K562 (cell line): ENCODE measurements at regions not wholly inside any gene's neighbourhood (a gene's known extent, or its start where the extent isn't known, plus 50 kb on each side); places are given as distances from the start of the nearest gene placed in this dataset.

Source experiments
- ATAC-seq: fragments of 200-7000 bp; cut with Tn5 transposase; 3 replicates; pipeline ENCODE4 v1.9.1; 2020; ENCODE audit warnings: moderate library complexity
- BruUV-seq: library from RNA; stranded (reverse); fragments of 400-500 nt; replicated peaks from 2 replicates; lab custom pipeline; 2021; lab: Mats Ljungman, UMichigan
- CTCF ChIA-PET: fragments of 300-600 bp; formaldehyde crosslinking; extraction: SDS; loops from one replicate; lab custom pipeline; 2021; ENCODE audit warnings: low intra/inter-chr PET ratio; lab: Yijun Ruan, JAX
- POLR2A ChIA-PET: fragments of 300-600, 350-650 bp; sonication (Branson Sonifier 250); formaldehyde crosslinking; extraction: SDS; loops from one replicate; lab custom pipeline; 2021; ENCODE audit warnings: antibody characterized with exemption, inconsistent platforms; lab: Yijun Ruan, JAX
- DNase-seq, 4 experiments: peaks; one replicate each; pipeline versions ENCODE4 v3.0.0 to v3.0.0-alpha.2; 2011 to 2018; ENCODE audit warnings: low spot score in 3 of 4, mixed read lengths in 3 of 4; ENCODE audit errors: extremely low read depth in 1 of 4
- FAIRE-seq: peaks from 2 replicates; lab custom pipeline; 2011; peaks lifted over from hg19 to GRCh38; lab: Jason Lieb, UNC
- H2AFZ ChIP-seq: 2 replicates; pipeline ENCODE4 v1.6.0; 2011; ENCODE audit warnings: low read depth, low read length, control low read depth, inconsistent platforms
- H3K27ac ChIP-seq: fragments of 200-600 bp; 3 replicates; pipeline ENCODE4 v1.8.0; 2011; ENCODE audit warnings: low read depth, mild to moderate bottlenecking, control low read depth, inconsistent platforms, low read length, moderate library complexity, mixed read lengths; ENCODE audit errors: extremely low read depth
- H3K27me3 ChIP-seq, 2 experiments: fragments of 300-600 bp in 1 of 2; 2 replicates in 1 of 2; 3 replicates in 1 of 2; pipeline versions ENCODE4 v1.6.0 to v1.8.0; 2011; ENCODE audit warnings: inconsistent platforms in 2 of 2, low read length in 2 of 2, mild to moderate bottlenecking in 1 of 2, mixed read lengths in 1 of 2, moderate library complexity in 1 of 2; ENCODE audit not compliant: control insufficient read depth in 2 of 2, insufficient read depth in 2 of 2
- H3K36me3 ChIP-seq: fragments of 300-600 bp; 3 replicates; pipeline ENCODE4 v1.8.0; 2011; ENCODE audit warnings: mild to moderate bottlenecking, low read length, inconsistent platforms; ENCODE audit not compliant: control insufficient read depth, insufficient read depth
- H3K4me1 ChIP-seq, 2 experiments: fragments of 200-600 bp in 1 of 2; replicated peaks in 1 of 2; 2 replicates in 1 of 2; 3 replicates in 1 of 2; pipeline versions ENCODE4 v1.5.1 to v1.8.0; 2011; ENCODE audit warnings: inconsistent platforms in 2 of 2, low read length in 2 of 2, mild to moderate bottlenecking in 1 of 2, mixed read lengths in 1 of 2, moderate library complexity in 1 of 2; ENCODE audit not compliant: control insufficient read depth in 2 of 2, insufficient read depth in 2 of 2
- H3K4me2 ChIP-seq: 2 replicates; pipeline ENCODE4 v1.6.1; 2011; ENCODE audit warnings: low read length, control low read depth, inconsistent platforms, mixed read lengths; ENCODE audit not compliant: insufficient read depth
- H3K4me3 ChIP-seq: fragments of 200-600 bp; sonication (generic), shearing (Covaris generic); 2 replicates; pipeline ENCODE4 v1.5.1; 2016; ENCODE audit warnings: control low read depth, inconsistent platforms
- H3K79me2 ChIP-seq: fragments of 200-600 bp; 3 replicates; pipeline ENCODE4 v1.8.0; 2011; ENCODE audit warnings: low read length, inconsistent platforms; ENCODE audit not compliant: control insufficient read depth, insufficient read depth
- H3K9ac ChIP-seq, 2 experiments: 2 replicates each; pipeline versions ENCODE4 v1.6.0 to v1.6.1; 2011; ENCODE audit warnings: low read depth in 2 of 2, low read length in 2 of 2, control low read depth in 1 of 2, inconsistent platforms in 1 of 2, mild to moderate bottlenecking in 1 of 2, mixed read lengths in 1 of 2; ENCODE audit not compliant: insufficient read depth in 1 of 2
- H3K9me1 ChIP-seq: one replicate; pipeline ENCODE4 v1.6.0; 2011; ENCODE audit warnings: inconsistent platforms, mild to moderate bottlenecking, low read length, moderate library complexity; ENCODE audit not compliant: control insufficient read depth, insufficient read depth
- H3K9me3 ChIP-seq: replicated peaks from 2 replicates; pipeline ENCODE4 v1.5.1; 2011; ENCODE audit warnings: low read depth, low read length, inconsistent platforms; ENCODE audit not compliant: control insufficient read depth, insufficient read depth
- H4K20me1 ChIP-seq: replicated peaks from 2 replicates; pipeline ENCODE4 v1.6.1; 2011; ENCODE audit warnings: low read length, inconsistent platforms, mixed read lengths; ENCODE audit not compliant: control insufficient read depth, insufficient read depth
- BMI1 ChIP-seq: fragments of 150-350 bp; IDR thresholded peaks from 2 replicates; pipeline ENCODE4 v1.6.1; 2014; ENCODE audit warnings: low read length
- HLTF ChIP-seq: fragments of 450-650 bp; IDR thresholded peaks from 2 replicates; pipeline ENCODE4 v1.6.1; 2016
- MAFG ChIP-seq: fragments of 450-650 bp; conservative IDR thresholded peaks from 2 replicates; pipeline ENCODE4 v1.6.1; 2016; ENCODE audit warnings: missing genetic modification characterization, missing compliant biosample characterization
- MEF2A ChIP-seq: IDR thresholded peaks from 2 replicates; pipeline ENCODE4 v1.6.1; 2011; ENCODE audit warnings: low read depth, mild to moderate bottlenecking, low read length, moderate library complexity; ENCODE audit not compliant: control insufficient read depth
- SNIP1 ChIP-seq: fragments of 450-650 bp; IDR thresholded peaks from 2 replicates; pipeline ENCODE4 v1.7.1; 2017; ENCODE audit warnings: low read depth, mild to moderate bottlenecking
- STAG1 ChIP-seq: sonication (generic); formaldehyde crosslinking; IDR thresholded peaks from 2 replicates; pipeline ENCODE4 v1.5.0; 2020; ENCODE audit warnings: missing genetic modification reagents, borderline replicate concordance
- STAT5B ChIP-seq: fragments of 250-450 bp; sonication (Bioruptor Pico); IDR thresholded peaks from 2 replicates; pipeline ENCODE4 v1.8.0; 2021; ENCODE audit warnings: mild to moderate bottlenecking, inconsistent platforms
- ZNF583 ChIP-seq: fragments of 250-450 bp; sonication (Bioruptor Pico); IDR thresholded peaks from 2 replicates; pipeline ENCODE4 v1.4.0; 2020
- ZNF717 ChIP-seq: fragments of 250-450 bp; sonication (Bioruptor Pico); IDR thresholded peaks from 2 replicates; pipeline ENCODE4 v1.5.0; 2021
- WGBS: fragments of 100-300 bp; shearing (Covaris generic); methylation state at CpG from one replicate; pipeline ENCODE4 v1.1.6; 2016; ENCODE audit warnings: low coverage, mixed read lengths; ENCODE audit not compliant: insufficient coverage; ENCODE audit errors: missing lambda C conversion rate; 5-methylcytosine and 5-hydroxymethylcytosine counted together
- in situ Hi-C: fragments of 300-500 bp; cut with MboI; formaldehyde crosslinking; loops from 4 replicates; pipeline ENCODE4 v1.15.0; 2018; ENCODE audit warnings: inconsistent platforms, mixed read lengths
- intact Hi-C: fragments of 100-400 bp; cut with micrococcal nuclease; formaldehyde crosslinking; loops from 2 replicates; pipeline ENCODE4 v1.14.2; 2022
- TF ChIP-seq, protein P1 (sequence below): fragments of 450-650 bp; IDR thresholded peaks from one replicate; pipeline ENCODE4 v1.6.1; 2018; ENCODE audit warnings: mild to moderate bottlenecking, moderate library complexity; ENCODE audit not compliant: partially characterized antibody
- TF ChIP-seq, protein P2 (sequence below): fragments of 250-450 bp; sonication (Bioruptor Pico); IDR thresholded peaks from 2 replicates; pipeline ENCODE4 v1.5.0; 2020; ENCODE audit warnings: mild to moderate bottlenecking, borderline replicate concordance
- TF ChIP-seq, protein P3 (sequence below), 3 experiments: IDR thresholded peaks in 2 of 3; conservative IDR thresholded peaks in 1 of 3; 2 replicates each; pipeline ENCODE4 v1.5.1; 2011 to 2012; ENCODE audit warnings: low read length in 3 of 3, mild to moderate bottlenecking in 3 of 3, control low read depth in 2 of 3, improper control_type of control experiment in 1 of 3, inconsistent platforms in 1 of 3, low read depth in 1 of 3, mixed read lengths in 1 of 3, moderate library complexity in 1 of 3; ENCODE audit not compliant: insufficient read depth in 2 of 3
- TF ChIP-seq, protein P4 (sequence below): fragments of 450-650 bp; IDR thresholded peaks from 2 replicates; pipeline ENCODE4 v1.6.1; 2018; ENCODE audit warnings: mild to moderate bottlenecking, low read depth; ENCODE audit not compliant: partially characterized antibody
- TF ChIP-seq, protein P5 (sequence below): fragments of 450-650 bp; IDR thresholded peaks from 2 replicates; pipeline ENCODE4 v1.6.1; 2016; ENCODE audit warnings: mild to moderate bottlenecking

DNA sequence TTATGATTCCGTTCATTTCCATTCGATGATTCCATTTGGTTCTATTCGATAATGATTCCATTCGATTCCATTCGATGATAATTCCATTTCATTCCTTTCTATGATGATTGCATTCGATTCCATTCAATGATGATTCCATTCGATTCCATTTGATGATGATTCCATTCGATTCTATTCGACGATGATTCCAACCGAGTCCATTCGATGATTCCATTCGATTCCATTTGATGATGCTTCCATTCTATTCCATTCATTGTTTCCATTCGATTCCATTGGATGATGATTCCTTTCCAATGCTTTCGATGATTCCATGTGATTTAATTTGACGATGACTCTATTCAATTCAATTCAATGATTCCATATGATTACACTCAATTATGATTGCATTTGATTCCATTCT, 1093.5 kb downstream of the RPIA start:
- Histone ChIP-seq H2AFZ (no peak overlapping the region), H3K27ac (no peak overlapping the region), H3K9me1 (no peaks in the 10 kb centered on the region), H3K9ac (no peak overlapping the region), H3K4me1 (no peaks in the 10 kb centered on the region), H3K9me3 (no peaks in the 10 kb centered on the region; the same call in 1 of the 2 replicates), H3K36me3 (no peaks in the 10 kb centered on the region), H3K79me2 (no peaks in the 10 kb centered on the region), H3K4me2 (no peak overlapping the region), H3K27me3 (no peaks in the 10 kb centered on the region), H3K4me3 (no peak overlapping the region), H4K20me1 (no peaks in the 10 kb centered on the region)
- no peak for DNase-seq
- no peak for FAIRE-seq
- WGBS: 1% methylated on average over 16 of the region's 16 CpGs
- POLR2A ChIA-PET: no interaction called here
- CTCF ChIA-PET: no interaction called here
- in situ Hi-C loops (loop anchor here (5.0 to 25.0 kb wide), 2 partner anchors 597 to 1627 kb away; no protein-coding TSS in a partner anchor), intact Hi-C loops (no loop called here)
- no peak for ATAC-seq
- no TSS peak for BruUV-seq
- TF ChIP-seq MEF2A (no peak), SNIP1 (no peak), ZNF583 (CRISPR knock-in tag) (no peak), MAFG (tag) (no peak), STAG1 (no peak), STAT5B (CRISPR knock-in tag) (no peak), HLTF (no peak), BMI1 (no peak), ZNF717 (CRISPR knock-in tag) (no peak)
- TF ChIP-seq, protein P1, sequence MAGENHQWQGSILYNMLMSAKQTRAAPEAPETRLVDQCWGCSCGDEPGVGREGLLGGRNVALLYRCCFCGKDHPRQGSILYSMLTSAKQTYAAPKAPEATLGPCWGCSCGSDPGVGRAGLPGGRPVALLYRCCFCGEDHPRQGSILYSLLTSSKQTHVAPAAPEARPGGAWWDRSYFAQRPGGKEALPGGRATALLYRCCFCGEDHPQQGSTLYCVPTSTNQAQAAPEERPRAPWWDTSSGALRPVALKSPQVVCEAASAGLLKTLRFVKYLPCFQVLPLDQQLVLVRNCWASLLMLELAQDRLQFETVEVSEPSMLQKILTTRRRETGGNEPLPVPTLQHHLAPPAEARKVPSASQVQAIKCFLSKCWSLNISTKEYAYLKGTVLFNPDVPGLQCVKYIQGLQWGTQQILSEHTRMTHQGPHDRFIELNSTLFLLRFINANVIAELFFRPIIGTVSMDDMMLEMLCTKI: no peak
- TF ChIP-seq, protein P2, sequence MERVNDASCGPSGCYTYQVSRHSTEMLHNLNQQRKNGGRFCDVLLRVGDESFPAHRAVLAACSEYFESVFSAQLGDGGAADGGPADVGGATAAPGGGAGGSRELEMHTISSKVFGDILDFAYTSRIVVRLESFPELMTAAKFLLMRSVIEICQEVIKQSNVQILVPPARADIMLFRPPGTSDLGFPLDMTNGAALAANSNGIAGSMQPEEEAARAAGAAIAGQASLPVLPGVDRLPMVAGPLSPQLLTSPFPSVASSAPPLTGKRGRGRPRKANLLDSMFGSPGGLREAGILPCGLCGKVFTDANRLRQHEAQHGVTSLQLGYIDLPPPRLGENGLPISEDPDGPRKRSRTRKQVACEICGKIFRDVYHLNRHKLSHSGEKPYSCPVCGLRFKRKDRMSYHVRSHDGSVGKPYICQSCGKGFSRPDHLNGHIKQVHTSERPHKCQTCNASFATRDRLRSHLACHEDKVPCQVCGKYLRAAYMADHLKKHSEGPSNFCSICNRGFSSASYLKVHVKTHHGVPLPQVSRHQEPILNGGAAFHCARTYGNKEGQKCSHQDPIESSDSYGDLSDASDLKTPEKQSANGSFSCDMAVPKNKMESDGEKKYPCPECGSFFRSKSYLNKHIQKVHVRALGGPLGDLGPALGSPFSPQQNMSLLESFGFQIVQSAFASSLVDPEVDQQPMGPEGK: no peak
- TF ChIP-seq, protein P3, sequence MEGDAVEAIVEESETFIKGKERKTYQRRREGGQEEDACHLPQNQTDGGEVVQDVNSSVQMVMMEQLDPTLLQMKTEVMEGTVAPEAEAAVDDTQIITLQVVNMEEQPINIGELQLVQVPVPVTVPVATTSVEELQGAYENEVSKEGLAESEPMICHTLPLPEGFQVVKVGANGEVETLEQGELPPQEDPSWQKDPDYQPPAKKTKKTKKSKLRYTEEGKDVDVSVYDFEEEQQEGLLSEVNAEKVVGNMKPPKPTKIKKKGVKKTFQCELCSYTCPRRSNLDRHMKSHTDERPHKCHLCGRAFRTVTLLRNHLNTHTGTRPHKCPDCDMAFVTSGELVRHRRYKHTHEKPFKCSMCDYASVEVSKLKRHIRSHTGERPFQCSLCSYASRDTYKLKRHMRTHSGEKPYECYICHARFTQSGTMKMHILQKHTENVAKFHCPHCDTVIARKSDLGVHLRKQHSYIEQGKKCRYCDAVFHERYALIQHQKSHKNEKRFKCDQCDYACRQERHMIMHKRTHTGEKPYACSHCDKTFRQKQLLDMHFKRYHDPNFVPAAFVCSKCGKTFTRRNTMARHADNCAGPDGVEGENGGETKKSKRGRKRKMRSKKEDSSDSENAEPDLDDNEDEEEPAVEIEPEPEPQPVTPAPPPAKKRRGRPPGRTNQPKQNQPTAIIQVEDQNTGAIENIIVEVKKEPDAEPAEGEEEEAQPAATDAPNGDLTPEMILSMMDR (IDR thresholded peaks at IDR 0.05 in 2 of 3, conservative IDR thresholded peaks at IDR 0.05 in 1 of 3; ENCODE audit: insufficient read depth in 2 of 3, low read depth in 1 of 3, low read length in 3 of 3): no peak
- TF ChIP-seq, protein P4, sequence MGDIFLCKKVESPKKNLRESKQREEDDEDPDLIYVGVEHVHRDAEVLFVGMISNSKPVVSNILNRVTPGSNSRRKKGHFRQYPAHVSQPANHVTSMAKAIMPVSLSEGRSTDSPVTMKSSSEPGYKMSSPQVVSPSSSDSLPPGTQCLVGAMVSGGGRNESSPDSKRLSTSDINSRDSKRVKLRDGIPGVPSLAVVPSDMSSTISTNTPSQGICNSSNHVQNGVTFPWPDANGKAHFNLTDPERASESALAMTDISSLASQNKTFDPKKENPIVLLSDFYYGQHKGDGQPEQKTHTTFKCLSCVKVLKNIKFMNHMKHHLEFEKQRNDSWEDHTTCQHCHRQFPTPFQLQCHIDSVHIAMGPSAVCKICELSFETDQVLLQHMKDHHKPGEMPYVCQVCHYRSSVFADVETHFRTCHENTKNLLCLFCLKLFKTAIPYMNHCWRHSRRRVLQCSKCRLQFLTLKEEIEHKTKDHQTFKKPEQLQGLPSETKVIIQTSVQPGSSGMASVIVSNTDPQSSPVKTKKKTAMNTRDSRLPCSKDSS: no peak
- TF ChIP-seq, protein P5, sequence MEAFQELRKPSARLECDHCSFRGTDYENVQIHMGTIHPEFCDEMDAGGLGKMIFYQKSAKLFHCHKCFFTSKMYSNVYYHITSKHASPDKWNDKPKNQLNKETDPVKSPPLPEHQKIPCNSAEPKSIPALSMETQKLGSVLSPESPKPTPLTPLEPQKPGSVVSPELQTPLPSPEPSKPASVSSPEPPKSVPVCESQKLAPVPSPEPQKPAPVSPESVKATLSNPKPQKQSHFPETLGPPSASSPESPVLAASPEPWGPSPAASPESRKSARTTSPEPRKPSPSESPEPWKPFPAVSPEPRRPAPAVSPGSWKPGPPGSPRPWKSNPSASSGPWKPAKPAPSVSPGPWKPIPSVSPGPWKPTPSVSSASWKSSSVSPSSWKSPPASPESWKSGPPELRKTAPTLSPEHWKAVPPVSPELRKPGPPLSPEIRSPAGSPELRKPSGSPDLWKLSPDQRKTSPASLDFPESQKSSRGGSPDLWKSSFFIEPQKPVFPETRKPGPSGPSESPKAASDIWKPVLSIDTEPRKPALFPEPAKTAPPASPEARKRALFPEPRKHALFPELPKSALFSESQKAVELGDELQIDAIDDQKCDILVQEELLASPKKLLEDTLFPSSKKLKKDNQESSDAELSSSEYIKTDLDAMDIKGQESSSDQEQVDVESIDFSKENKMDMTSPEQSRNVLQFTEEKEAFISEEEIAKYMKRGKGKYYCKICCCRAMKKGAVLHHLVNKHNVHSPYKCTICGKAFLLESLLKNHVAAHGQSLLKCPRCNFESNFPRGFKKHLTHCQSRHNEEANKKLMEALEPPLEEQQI: no peak
